ENCODE measurements at regions not wholly inside any gene's neighbourhood (a gene's known extent, or its start where the extent isn't known, plus 50 kb on each side); places are given as distances from the start of the nearest gene placed in this dataset.

GRCh38 chr10:77712207-77712606 lies 74.6 kb upstream of the KCNMA1 start:
- DNase-seq (ENCODE audit: extremely low read depth in 1 of 11, low read depth in 9 of 11, low spot score in 4 of 11): no peak

GRCh38 chr10:77711683-77712049 lies 74.1 kb upstream of the KCNMA1 start:
- DNase-seq (ENCODE audit: extremely low read depth in 1 of 11, low read depth in 9 of 11, low spot score in 4 of 11): no peak

- DNase-seq (ENCODE audit: extremely low read depth in 1 of 11, low read depth in 9 of 11, low spot score in 4 of 11): peak; percentile 24 to 61 (median 49)
Measured at GRCh38 chr10:77710759-77711682, 73.4 kb upstream of the KCNMA1 start.

- no peak for DNase-seq (ENCODE audit: extremely low read depth in 1 of 11, low read depth in 9 of 11, low spot score in 4 of 11)
Measured at GRCh38 chr10:77710081-77710551, 72.5 kb upstream of the KCNMA1 start.

- DNase-seq (ENCODE audit: extremely low read depth in 1 of 11, low read depth in 9 of 11, low spot score in 4 of 11): no peak
Measured at GRCh38 chr10:77707570-77707969, 70.0 kb upstream of the KCNMA1 start.

- DNase-seq (ENCODE audit: extremely low read depth in 1 of 11, low read depth in 9 of 11, low spot score in 4 of 11): no peak
Measured at GRCh38 chr10:77702166-77702565, 64.6 kb upstream of the KCNMA1 start.

- DNase-seq (ENCODE audit: extremely low read depth in 1 of 11, low read depth in 9 of 11, low spot score in 4 of 11): no peak
Measured at GRCh38 chr10:77700086-77700485, 62.5 kb upstream of the KCNMA1 start.

GRCh38 chr10:77699080-77699645 lies 61.6 kb upstream of the KCNMA1 start:
- DNase-seq (ENCODE audit: extremely low read depth in 1 of 11, low read depth in 9 of 11, low spot score in 4 of 11): no peak

GRCh38 chr10:77698267-77698931 lies 60.8 kb upstream of the KCNMA1 start:
- no peak for DNase-seq (ENCODE audit: extremely low read depth in 1 of 11, low read depth in 9 of 11, low spot score in 4 of 11)

GRCh38 chr10:77696584-77696983 lies 59.0 kb upstream of the KCNMA1 start:
- DNase-seq (ENCODE audit: extremely low read depth in 1 of 11, low read depth in 9 of 11, low spot score in 4 of 11): no peak

- DNase-seq (ENCODE audit: extremely low read depth in 1 of 11, low read depth in 9 of 11, low spot score in 4 of 11): no peak
Measured at GRCh38 chr10:77695186-77695585, 57.6 kb upstream of the KCNMA1 start.

GRCh38 chr10:77692782-77693181 lies 55.2 kb upstream of the KCNMA1 start:
- DNase-seq (ENCODE audit: extremely low read depth in 1 of 11, low read depth in 9 of 11, low spot score in 4 of 11): no peak

GRCh38 chr10:77689339-77689738 lies 51.7 kb upstream of the KCNMA1 start:
- DNase-seq (ENCODE audit: extremely low read depth in 1 of 11, low read depth in 9 of 11, low spot score in 4 of 11): no peak

GRCh38 chr10:77687621-77688020 lies 50.0 kb upstream of the KCNMA1 start:
- DNase-seq (ENCODE audit: extremely low read depth in 1 of 11, low read depth in 9 of 11, low spot score in 4 of 11): no peak
